Skeletal muscle satellite cell (primary cell): ENCODE measurements at regions not wholly inside any gene's neighbourhood (a gene's known extent, or its start where the extent isn't known, plus 50 kb on each side); places are given as distances from the start of the nearest gene placed in this dataset.
"Not testable (repeated sequence)": the region's sequence is repeated elsewhere in the genome, so short reads cannot be mapped to it uniquely, and the experiment has no call there.

Experiments
- H3K27me3 ChIP-seq: 2 replicates; pipeline ENCODE4 v1.7.0; 2013; ENCODE audit warnings: low read length; ENCODE audit not compliant: control insufficient read depth, insufficient read depth
- H3K36me3 ChIP-seq: 2 replicates; pipeline ENCODE4 v1.7.0; 2013; ENCODE audit warnings: mild to moderate bottlenecking, control low read depth, low read length; ENCODE audit not compliant: insufficient read depth
- H3K4me1 ChIP-seq: 2 replicates; pipeline ENCODE4 v1.7.0; 2013; ENCODE audit warnings: low read length; ENCODE audit not compliant: control insufficient read depth, insufficient read depth
- H3K4me2 ChIP-seq: 2 replicates; pipeline ENCODE4 v1.7.0; 2013; ENCODE audit warnings: mild to moderate bottlenecking, low read length
- H3K4me3 ChIP-seq: 2 replicates; pipeline ENCODE4 v1.7.0; 2013; ENCODE audit warnings: low read length
- H3K9ac ChIP-seq: 2 replicates; pipeline ENCODE4 v1.7.0; 2013; ENCODE audit warnings: mild to moderate bottlenecking, low read depth, low read length, moderate library complexity
- H3K9me3 ChIP-seq: replicated peaks from 2 replicates; pipeline ENCODE4 v1.7.0; 2013; ENCODE audit warnings: mild to moderate bottlenecking, control low read depth, low read length

- Histone ChIP-seq H3K4me1 (peaks cover 4% of the 10 kb centered on the region), H3K4me3 (no peak overlapping the region), H3K9ac (no peak overlapping the region), H3K36me3 (no peaks in the 10 kb centered on the region), H3K27me3 (peaks cover 16% of the 10 kb centered on the region), H3K9me3 (no peaks in the 10 kb centered on the region), H3K4me2 (no peak overlapping the region)
These were observed 147.9 kb upstream of the EGR2 start for GRCh38 chr10:62964026-62964425.

- Histone ChIP-seq H3K4me1 (peaks cover 4% of the 10 kb centered on the region), H3K9me3 (no peaks in the 10 kb centered on the region), H3K4me2 (no peak overlapping the region), H3K27me3 (peaks cover 21% of the 10 kb centered on the region), H3K9ac (no peak overlapping the region), H3K4me3 (no peak overlapping the region), H3K36me3 (no peaks in the 10 kb centered on the region)
These were observed 145.9 kb upstream of the EGR2 start for GRCh38 chr10:62961951-62962523.

GRCh38 chr10:62960416-62960815 lies 144.2 kb upstream of the EGR2 start:
- Histone ChIP-seq H3K4me2 (no peak overlapping the region), H3K9me3 (no peaks in the 10 kb centered on the region), H3K9ac (no peak overlapping the region), H3K36me3 (no peaks in the 10 kb centered on the region), H3K4me3 (no peak overlapping the region), H3K27me3 (peaks cover 21% of the 10 kb centered on the region), H3K4me1 (peaks cover 4% of the 10 kb centered on the region)

GRCh38 chr10:62959553-62959952 lies 143.4 kb upstream of the EGR2 start:
- H3K27me3 ChIP-seq: peaks cover 21% of the 10 kb centered on the region
- H3K9me3 ChIP-seq: no peaks in the 10 kb centered on the region
- no peak overlapping the region for H3K4me3 ChIP-seq
- no peak overlapping the region for H3K9ac ChIP-seq
- H3K4me2 ChIP-seq: no peak overlapping the region
- H3K4me1 ChIP-seq: peaks cover 4% of the 10 kb centered on the region
- no peaks in the 10 kb centered on the region for H3K36me3 ChIP-seq

GRCh38 chr10:62958980-62959379 lies 142.8 kb upstream of the EGR2 start:
- Histone ChIP-seq H3K4me2 (no peak overlapping the region), H3K36me3 (no peaks in the 10 kb centered on the region), H3K4me1 (peaks cover 4% of the 10 kb centered on the region), H3K9me3 (no peaks in the 10 kb centered on the region), H3K9ac (no peak overlapping the region), H3K4me3 (no peak overlapping the region), H3K27me3 (peaks cover 21% of the 10 kb centered on the region)

- Histone ChIP-seq H3K9ac (no peak overlapping the region), H3K36me3 (no peaks in the 10 kb centered on the region), H3K27me3 (no peaks in the 10 kb centered on the region), H3K4me2 (no peak overlapping the region), H3K9me3 (no peaks in the 10 kb centered on the region), H3K4me3 (no peak overlapping the region), H3K4me1 (no peaks in the 10 kb centered on the region)
These were observed 130.1 kb upstream of the EGR2 start for GRCh38 chr10:62946278-62946677.

GRCh38 chr10:62939698-62940097 lies 123.5 kb upstream of the EGR2 start:
- Histone ChIP-seq H3K4me1 (no peaks in the 10 kb centered on the region), H3K9ac (no peak overlapping the region), H3K4me2 (no peak overlapping the region), H3K9me3 (no peaks in the 10 kb centered on the region), H3K27me3 (no peaks in the 10 kb centered on the region), H3K4me3 (no peak overlapping the region), H3K36me3 (no peaks in the 10 kb centered on the region)

GRCh38 chr10:62938672-62939071 lies 122.5 kb upstream of the EGR2 start:
- Histone ChIP-seq H3K27me3 (no peaks in the 10 kb centered on the region), H3K9ac (no peak overlapping the region), H3K4me1 (no peaks in the 10 kb centered on the region), H3K4me2 (no peak overlapping the region), H3K4me3 (no peak overlapping the region), H3K9me3 (no peaks in the 10 kb centered on the region), H3K36me3 (no peaks in the 10 kb centered on the region)

- H3K9ac ChIP-seq: no peak overlapping the region
- no peaks in the 10 kb centered on the region for H3K27me3 ChIP-seq
- no peak overlapping the region for H3K4me3 ChIP-seq
- no peak overlapping the region for H3K4me2 ChIP-seq
- H3K9me3 ChIP-seq: no peaks in the 10 kb centered on the region
- no peaks in the 10 kb centered on the region for H3K36me3 ChIP-seq
- H3K4me1 ChIP-seq: no peaks in the 10 kb centered on the region
These were observed 121.5 kb upstream of the EGR2 start for GRCh38 chr10:62937674-62938073.

GRCh38 chr10:62935022-62935421 lies 118.9 kb upstream of the EGR2 start:
- Histone ChIP-seq H3K4me1 (no peaks in the 10 kb centered on the region), H3K4me3 (no peak overlapping the region), H3K36me3 (no peaks in the 10 kb centered on the region), H3K9ac (no peak overlapping the region), H3K9me3 (no peaks in the 10 kb centered on the region), H3K27me3 (no peaks in the 10 kb centered on the region), H3K4me2 (no peak overlapping the region)

GRCh38 chr10:62934258-62934657 lies 118.1 kb upstream of the EGR2 start:
- Histone ChIP-seq H3K4me1 (no peaks in the 10 kb centered on the region), H3K27me3 (no peaks in the 10 kb centered on the region)

GRCh38 chr10:62928763-62929162 lies 112.6 kb upstream of the EGR2 start:
- not testable (repeated sequence) for H3K9ac ChIP-seq

More at GRCh38 chr10:62934258-62934657, 118.1 kb upstream of the EGR2 start:
- H3K4me2 ChIP-seq: no peak overlapping the region
- no peaks in the 10 kb centered on the region for H3K9me3 ChIP-seq
- H3K9ac ChIP-seq: no peak overlapping the region
- no peaks in the 10 kb centered on the region for H3K36me3 ChIP-seq
- H3K4me3 ChIP-seq: no peak overlapping the region

More at GRCh38 chr10:62928763-62929162, 112.6 kb upstream of the EGR2 start:
- not testable (repeated sequence) for H3K4me3 ChIP-seq, H3K4me1 ChIP-seq, H3K4me2 ChIP-seq, H3K36me3 ChIP-seq, H3K27me3 ChIP-seq, H3K9me3 ChIP-seq
